Testis (tissue), 2 donors: ENCODE measurements at regions not wholly inside any gene's neighbourhood (a gene's known extent, or its start where the extent isn't known, plus 50 kb on each side); places are given as distances from the start of the nearest gene placed in this dataset.

Experiments
- CTCF ChIP-seq, 3 experiments: fragments of 450-650 bp in 2 of 3; fragments of 200-600 bp in 1 of 3; sonication (generic) in 1 of 3; IDR thresholded peaks; one replicate each; pipeline ENCODE4 v1.5.1; 2016 to 2019; ENCODE audit warnings: antibody characterized with exemption in 3 of 3, mild to moderate bottlenecking in 2 of 3, moderate library complexity in 1 of 3
- POLR2A ChIP-seq: fragments of 450-650 bp; IDR thresholded peaks from one replicate; pipeline ENCODE4 v1.6.1; 2017; ENCODE audit warnings: antibody characterized with exemption, mild to moderate bottlenecking, moderate library complexity

GRCh38 chr13:65400702-65401101 is 1829.4 kb downstream of the PCDH9 start:
- TF ChIP-seq POLR2A (no peak), CTCF (IDR thresholded peaks at IDR 0.05) (no peak)
